Activated CD8-positive, alpha-beta memory T cell treated with anti-CD3 and anti-CD28 coated beads, Interleukin-2, amount 10 ng/mL, durations not matched to agents 7 days and 5 days (primary cell): ENCODE measurements at regions not wholly inside any gene's neighbourhood (a gene's known extent, or its start where the extent isn't known, plus 50 kb on each side); places are given as distances from the start of the nearest gene placed in this dataset.
A peak's percentile ranks its signal among the peaks of the same experiment; 100 is the strongest.

Experiments used
- ATAC-seq: fragments of 150-1000 bp; cut with Tn5 transposase; one replicate; pipeline ENCODE4 v1.10.0; 2021; ENCODE audit warnings: moderate library complexity
- CTCF ChIA-PET: fragments of 350-600 bp; sonication (Branson Sonifier 250); formaldehyde crosslinking; loops from one replicate; lab custom pipeline; 2021; ENCODE audit warnings: antibody characterized with exemption; lab: Charles Lee
- DNase-seq: peaks from one replicate; pipeline ENCODE4 v3.0.0-alpha.2; 2020
- H3K27ac Mint-ChIP-seq: one replicate; pipeline ENCODE4 v1.8.0; 2021; ENCODE audit warnings: mild to moderate bottlenecking, mixed read lengths
- H3K27me3 Mint-ChIP-seq: one replicate; pipeline ENCODE4 v1.8.0; 2021; ENCODE audit warnings: mixed read lengths
- H3K36me3 Mint-ChIP-seq: one replicate; pipeline ENCODE4 v1.8.0; 2021; ENCODE audit warnings: mild to moderate bottlenecking, mixed read lengths
- H3K4me1 Mint-ChIP-seq: one replicate; pipeline ENCODE4 v1.8.0; 2021; ENCODE audit warnings: mixed read lengths
- H3K4me3 Mint-ChIP-seq: one replicate; pipeline ENCODE4 v1.8.0; 2021; ENCODE audit warnings: mild to moderate bottlenecking, moderate library complexity, mixed read lengths
- H3K9me3 Mint-ChIP-seq: one replicate; pipeline ENCODE4 v1.8.0; 2022; ENCODE audit warnings: low read depth, mixed read lengths

GRCh38 chr18:42290318-42291307 is 335.6 kb downstream of the PIK3C3 start:
- H3K4me3 Mint-ChIP-seq, result no peak overlapping the region
- CTCF ChIA-PET, result interaction anchor here (1.1 kb wide), 1 partner anchor 176 kb away, joined by 3 read pairs; no protein-coding TSS in a partner anchor
- no peak for ATAC-seq

GRCh38 chr18:42292654-42293053 is 337.6 kb downstream of the PIK3C3 start:
- ATAC-seq (no peak), DNase-seq (no peak)
- Mint-ChIP-seq H3K4me3 (no peak overlapping the region), H3K9me3 (no peaks in the 10 kb centered on the region), H3K36me3 (no peaks in the 10 kb centered on the region), H3K27ac (no peak overlapping the region), H3K27me3 (no peaks in the 10 kb centered on the region), H3K4me1 (no peaks in the 10 kb centered on the region)
- CTCF ChIA-PET, result no interaction called here

More at GRCh38 chr18:42290318-42291307, 335.6 kb downstream of the PIK3C3 start:
- no peak for DNase-seq
- H3K27me3 Mint-ChIP-seq, result no peaks in the 10 kb centered on the region
- H3K36me3 Mint-ChIP-seq, result no peaks in the 10 kb centered on the region
- H3K27ac Mint-ChIP-seq, result no peak overlapping the region
- H3K9me3 Mint-ChIP-seq, result no peaks in the 10 kb centered on the region
- no peaks in the 10 kb centered on the region for H3K4me1 Mint-ChIP-seq

GRCh38 chr18:42296192-42296591 is 341.2 kb downstream of the PIK3C3 start:
- Mint-ChIP-seq H3K27me3 (no peaks in the 10 kb centered on the region), H3K27ac (no peak overlapping the region), H3K9me3 (no peaks in the 10 kb centered on the region), H3K4me3 (no peak overlapping the region), H3K36me3 (no peaks in the 10 kb centered on the region), H3K4me1 (no peaks in the 10 kb centered on the region)
- CTCF ChIA-PET, result interaction anchor here (1.0 to 1.5 kb wide), 2 partner anchors 17 to 244 kb away, joined by 3 to 4 read pairs; no protein-coding TSS in a partner anchor
- ATAC-seq (no peak), DNase-seq (no peak)

- DNase-seq (no peak), ATAC-seq (no peak)
- CTCF ChIA-PET, result interaction anchor here (1.0 to 1.5 kb wide), 2 partner anchors 18 to 245 kb away, joined by 3 to 4 read pairs; no protein-coding TSS in a partner anchor
- Mint-ChIP-seq H3K4me3 (no peak overlapping the region), H3K36me3 (no peaks in the 10 kb centered on the region), H3K9me3 (no peaks in the 10 kb centered on the region), H3K27me3 (no peaks in the 10 kb centered on the region), H3K4me1 (no peaks in the 10 kb centered on the region), H3K27ac (no peak overlapping the region)
Observed at GRCh38 chr18:42296723-42297122, 341.7 kb downstream of the PIK3C3 start.

- ATAC-seq, result peak; percentile 53
- H3K4me3 Mint-ChIP-seq, result no peak overlapping the region
Observed at GRCh38 chr18:42298759-42299675, 344.0 kb downstream of the PIK3C3 start.

GRCh38 chr18:42305869-42306593 is 351.0 kb downstream of the PIK3C3 start:
- DNase-seq (no peak), ATAC-seq (no peak)
- Mint-ChIP-seq H3K4me3 (no peak overlapping the region), H3K27ac (no peak overlapping the region), H3K4me1 (no peaks in the 10 kb centered on the region), H3K36me3 (no peaks in the 10 kb centered on the region), H3K9me3 (no peaks in the 10 kb centered on the region), H3K27me3 (no peaks in the 10 kb centered on the region)
- CTCF ChIA-PET, result no interaction called here

More at GRCh38 chr18:42298759-42299675, 344.0 kb downstream of the PIK3C3 start:
- Mint-ChIP-seq H3K27me3 (no peaks in the 10 kb centered on the region), H3K36me3 (no peaks in the 10 kb centered on the region), H3K9me3 (no peaks in the 10 kb centered on the region), H3K4me1 (no peaks in the 10 kb centered on the region), H3K27ac (no peak overlapping the region)
- peak; percentile 71 for DNase-seq
- CTCF ChIA-PET, result interaction anchor here (0.8 to 2.7 kb wide), 9 partner anchors 9 to 1288 kb away, joined by 3 to 11 read pairs (median 4); no protein-coding TSS in a partner anchor

GRCh38 chr18:42306594-42306980 is 351.6 kb downstream of the PIK3C3 start:
- Mint-ChIP-seq H3K4me1 (no peaks in the 10 kb centered on the region), H3K27me3 (no peaks in the 10 kb centered on the region), H3K4me3 (no peak overlapping the region), H3K9me3 (no peaks in the 10 kb centered on the region), H3K36me3 (no peaks in the 10 kb centered on the region), H3K27ac (no peak overlapping the region)
- CTCF ChIA-PET, result no interaction called here
- ATAC-seq (no peak), DNase-seq (no peak)

- H3K36me3 Mint-ChIP-seq, result no peaks in the 10 kb centered on the region
- ATAC-seq (no peak), DNase-seq (no peak)
- no peak overlapping the region for H3K27ac Mint-ChIP-seq
- no peaks in the 10 kb centered on the region for H3K27me3 Mint-ChIP-seq
- CTCF ChIA-PET, result no interaction called here
- H3K9me3 Mint-ChIP-seq, result no peaks in the 10 kb centered on the region
- H3K4me1 Mint-ChIP-seq, result no peaks in the 10 kb centered on the region
- H3K4me3 Mint-ChIP-seq, result no peak overlapping the region
Observed at GRCh38 chr18:42310956-42311355, 355.9 kb downstream of the PIK3C3 start.

GRCh38 chr18:42326752-42327151 is 371.7 kb downstream of the PIK3C3 start:
- DNase-seq (no peak), ATAC-seq (no peak)
- Mint-ChIP-seq H3K9me3 (no peaks in the 10 kb centered on the region), H3K4me1 (no peaks in the 10 kb centered on the region), H3K27ac (no peak overlapping the region), H3K4me3 (no peak overlapping the region), H3K36me3 (no peaks in the 10 kb centered on the region), H3K27me3 (no peaks in the 10 kb centered on the region)
- CTCF ChIA-PET, result no interaction called here

- Mint-ChIP-seq H3K27ac (no peak overlapping the region), H3K4me1 (no peaks in the 10 kb centered on the region), H3K4me3 (no peak overlapping the region), H3K27me3 (no peaks in the 10 kb centered on the region), H3K36me3 (no peaks in the 10 kb centered on the region), H3K9me3 (no peaks in the 10 kb centered on the region)
- DNase-seq (no peak), ATAC-seq (no peak)
- CTCF ChIA-PET, result interaction anchor here (0.7 kb wide), 1 partner anchor 654 kb away, joined by 3 read pairs; no protein-coding TSS in a partner anchor
Observed at GRCh38 chr18:42328931-42329330, 373.9 kb downstream of the PIK3C3 start.

GRCh38 chr18:42330296-42330695 is 375.3 kb downstream of the PIK3C3 start:
- DNase-seq (no peak), ATAC-seq (no peak)
- Mint-ChIP-seq H3K27ac (no peak overlapping the region), H3K9me3 (no peaks in the 10 kb centered on the region), H3K27me3 (no peaks in the 10 kb centered on the region), H3K4me3 (no peak overlapping the region), H3K4me1 (no peaks in the 10 kb centered on the region), H3K36me3 (no peaks in the 10 kb centered on the region)
- CTCF ChIA-PET, result no interaction called here

GRCh38 chr18:42333558-42333957 is 378.5 kb downstream of the PIK3C3 start:
- Mint-ChIP-seq H3K27ac (no peak overlapping the region), H3K27me3 (no peaks in the 10 kb centered on the region), H3K4me1 (no peaks in the 10 kb centered on the region), H3K4me3 (no peak overlapping the region), H3K9me3 (no peaks in the 10 kb centered on the region), H3K36me3 (no peaks in the 10 kb centered on the region)
- ATAC-seq, result no peak
- CTCF ChIA-PET, result no interaction called here
- DNase-seq, result no peak

GRCh38 chr18:42334931-42335330 is 379.9 kb downstream of the PIK3C3 start:
- ATAC-seq (no peak), DNase-seq (no peak)
- Mint-ChIP-seq H3K9me3 (no peaks in the 10 kb centered on the region), H3K4me3 (no peak overlapping the region), H3K27ac (no peak overlapping the region), H3K4me1 (no peaks in the 10 kb centered on the region), H3K27me3 (no peaks in the 10 kb centered on the region), H3K36me3 (no peaks in the 10 kb centered on the region)
- CTCF ChIA-PET, result no interaction called here
